ENCODE measurements at regions not wholly inside any gene's neighbourhood (a gene's known extent, or its start where the extent isn't known, plus 50 kb on each side); places are given as distances from the start of the nearest gene placed in this dataset.

DNA sequence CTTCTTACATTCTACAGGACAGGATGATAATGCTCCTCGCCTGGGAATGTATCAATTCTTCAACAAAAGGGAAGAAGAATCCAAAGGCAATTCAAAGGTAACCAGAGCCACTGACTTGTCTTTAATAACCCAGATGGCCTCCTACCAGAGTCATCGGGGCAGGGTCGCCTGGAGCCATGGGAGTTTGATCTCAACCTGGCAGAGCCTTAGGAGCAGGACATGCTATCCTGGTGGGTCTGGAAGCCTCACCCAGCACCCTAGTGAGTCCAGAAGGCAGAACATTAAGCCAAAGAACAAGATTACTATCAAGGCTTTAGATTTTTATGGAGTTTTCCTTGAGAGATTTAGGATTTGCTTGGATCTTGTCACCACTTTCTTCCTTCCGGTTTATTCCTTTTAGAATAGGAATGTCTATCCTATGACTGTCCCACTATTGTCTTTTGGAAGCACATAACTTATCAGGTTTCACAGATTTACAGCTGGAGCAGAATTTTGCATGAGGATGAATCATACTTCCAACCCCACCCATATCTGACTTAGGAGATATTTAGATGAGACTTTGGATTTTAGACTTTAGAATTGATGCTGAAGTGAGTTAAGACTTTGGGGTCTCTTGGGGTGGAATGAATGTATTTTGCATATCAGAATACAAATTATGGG lies 330.3 kb upstream of the GOLIM4 start:
- no peak for DNase-seq (ENCODE audit: low read depth, low spot score)
- no peak overlapping the region for H3K27ac ChIP-seq (ENCODE audit: control insufficient read depth, insufficient read depth, low read length)

DNA sequence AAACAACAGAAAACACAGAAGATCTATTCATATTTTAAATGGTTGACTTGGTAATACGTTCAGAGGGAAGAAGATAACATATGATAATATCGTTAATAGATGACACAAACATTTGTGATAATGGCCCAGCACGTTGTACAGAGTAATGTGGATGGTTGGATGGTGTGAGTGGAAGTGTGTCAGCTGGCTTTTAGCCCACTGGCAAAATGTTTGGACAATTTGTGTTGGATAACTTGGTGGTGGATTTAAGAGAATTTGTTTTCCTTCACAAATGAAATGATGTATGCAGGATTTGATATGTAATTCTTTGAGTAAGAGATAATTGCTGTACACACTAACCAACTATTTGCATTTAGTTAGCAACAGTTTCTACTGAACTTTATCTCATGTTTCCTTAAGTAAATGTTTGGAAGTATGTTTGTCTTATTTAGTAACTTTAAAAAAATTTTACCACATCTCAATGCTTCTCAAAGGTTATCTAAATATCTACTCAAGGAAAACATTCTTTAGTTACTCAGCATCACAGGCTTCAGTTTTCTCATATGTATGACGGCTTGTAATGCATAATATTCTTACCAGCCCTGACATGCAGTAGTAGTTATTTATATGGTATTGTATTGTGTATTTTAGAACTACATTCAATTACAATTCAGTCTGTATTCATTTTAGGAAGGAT lies 328.5 kb upstream of the GOLIM4 start:
- no peak overlapping the region for H3K4me3 ChIP-seq (ENCODE audit: control insufficient read depth in 2 of 3, extremely low read depth in 1 of 3, insufficient read depth in 2 of 3, low read depth in 1 of 3, low read length in 3 of 3)
- no peaks in the 10 kb centered on the region for H3K36me3 ChIP-seq (ENCODE audit: control insufficient read depth in 2 of 2, extremely low read depth in 1 of 2, insufficient read depth in 2 of 2, low read length in 2 of 2)
- no peak overlapping the region for H2AFZ ChIP-seq (ENCODE audit: control insufficient read depth, low read length)
- no peaks in the 10 kb centered on the region for H3K4me1 ChIP-seq (ENCODE audit: control insufficient read depth, extremely low read depth, insufficient read depth, low read length)
- H3K27ac ChIP-seq (ENCODE audit: control insufficient read depth, insufficient read depth, low read length), result no peak overlapping the region
- no peaks in the 10 kb centered on the region for H4K20me1 ChIP-seq (ENCODE audit: control insufficient read depth, extremely low read depth, insufficient read depth, low read length)
- dilution Hi-C loops (cut with MboI; ENCODE audit: extremely low pct_ligation_motif_present, low sequenced_read_pairs), result no loop called here
- TF ChIP-seq CTCF (optimal IDR thresholded peaks at IDR 0.05 in 1 of 3, IDR thresholded peaks at IDR 0.05 in 1 of 3, conservative IDR thresholded peaks at IDR 0.05 in 1 of 3; ENCODE audit: extremely low read depth in 1 of 3, insufficient read depth in 2 of 3, low read length in 3 of 3) (no peak), EZH2 (IDR thresholded peaks at IDR 0.05; ENCODE audit: low read length) (no peak)
- no peaks in the 10 kb centered on the region for H3K9me3 ChIP-seq (ENCODE audit: control insufficient read depth, low read depth, low read length)
- no peaks in the 10 kb centered on the region for H3K27me3 ChIP-seq (ENCODE audit: control insufficient read depth, extremely low read depth, insufficient read depth, low read length)
- H3K9me1 ChIP-seq (ENCODE audit: control insufficient read depth, extremely low read depth, insufficient read depth, low read length), result no peaks in the 10 kb centered on the region
- no peak overlapping the region for H3K4me2 ChIP-seq (ENCODE audit: control insufficient read depth, extremely low read depth, insufficient read depth, low read depth, low read length)
- H3K79me2 ChIP-seq (ENCODE audit: control insufficient read depth, insufficient read depth, low read length), result no peaks in the 10 kb centered on the region
- FAIRE-seq (no peak), DNase-seq (ENCODE audit: low read depth, low spot score) (no peak)
- H3K9ac ChIP-seq (ENCODE audit: control insufficient read depth, extremely low read depth, insufficient read depth, low read length), result no peak overlapping the region

More for the DNA sequence above, 330.3 kb upstream of the GOLIM4 start:
- no peak overlapping the region for H3K4me2 ChIP-seq (ENCODE audit: control insufficient read depth, extremely low read depth, insufficient read depth, low read depth, low read length)
- no peak overlapping the region for H3K9ac ChIP-seq (ENCODE audit: control insufficient read depth, extremely low read depth, insufficient read depth, low read length)
- dilution Hi-C loops (cut with MboI; ENCODE audit: extremely low pct_ligation_motif_present, low sequenced_read_pairs), result no loop called here
- H3K9me3 ChIP-seq (ENCODE audit: control insufficient read depth, low read depth, low read length), result no peaks in the 10 kb centered on the region
- H3K9me1 ChIP-seq (ENCODE audit: control insufficient read depth, extremely low read depth, insufficient read depth, low read length), result no peaks in the 10 kb centered on the region
- no peaks in the 10 kb centered on the region for H3K27me3 ChIP-seq (ENCODE audit: control insufficient read depth, extremely low read depth, insufficient read depth, low read length)
- no peaks in the 10 kb centered on the region for H3K79me2 ChIP-seq (ENCODE audit: control insufficient read depth, insufficient read depth, low read length)
- no peak overlapping the region for H2AFZ ChIP-seq (ENCODE audit: control insufficient read depth, low read length)
- no peak overlapping the region for H3K4me3 ChIP-seq (ENCODE audit: control insufficient read depth in 2 of 3, extremely low read depth in 1 of 3, insufficient read depth in 2 of 3, low read depth in 1 of 3, low read length in 3 of 3)
- no peaks in the 10 kb centered on the region for H3K36me3 ChIP-seq (ENCODE audit: control insufficient read depth in 2 of 2, extremely low read depth in 1 of 2, insufficient read depth in 2 of 2, low read length in 2 of 2)
- no peak for FAIRE-seq
- no peaks in the 10 kb centered on the region for H3K4me1 ChIP-seq (ENCODE audit: control insufficient read depth, extremely low read depth, insufficient read depth, low read length)
- TF ChIP-seq EZH2 (IDR thresholded peaks at IDR 0.05; ENCODE audit: low read length) (no peak), CTCF (optimal IDR thresholded peaks at IDR 0.05 in 1 of 3, IDR thresholded peaks at IDR 0.05 in 1 of 3, conservative IDR thresholded peaks at IDR 0.05 in 1 of 3; ENCODE audit: extremely low read depth in 1 of 3, insufficient read depth in 2 of 3, low read length in 3 of 3) (no peak)
- H4K20me1 ChIP-seq (ENCODE audit: control insufficient read depth, extremely low read depth, insufficient read depth, low read length), result no peaks in the 10 kb centered on the region

Measured in keratinocyte (primary cell).